ENCODE measurements at regions not wholly inside any gene's neighbourhood (a gene's known extent, or its start where the extent isn't known, plus 50 kb on each side); places are given as distances from the start of the nearest gene placed in this dataset.
"Not testable (repeated sequence)": the region's sequence is repeated elsewhere in the genome, so short reads cannot be mapped to it uniquely, and the experiment has no call there.

DNA sequence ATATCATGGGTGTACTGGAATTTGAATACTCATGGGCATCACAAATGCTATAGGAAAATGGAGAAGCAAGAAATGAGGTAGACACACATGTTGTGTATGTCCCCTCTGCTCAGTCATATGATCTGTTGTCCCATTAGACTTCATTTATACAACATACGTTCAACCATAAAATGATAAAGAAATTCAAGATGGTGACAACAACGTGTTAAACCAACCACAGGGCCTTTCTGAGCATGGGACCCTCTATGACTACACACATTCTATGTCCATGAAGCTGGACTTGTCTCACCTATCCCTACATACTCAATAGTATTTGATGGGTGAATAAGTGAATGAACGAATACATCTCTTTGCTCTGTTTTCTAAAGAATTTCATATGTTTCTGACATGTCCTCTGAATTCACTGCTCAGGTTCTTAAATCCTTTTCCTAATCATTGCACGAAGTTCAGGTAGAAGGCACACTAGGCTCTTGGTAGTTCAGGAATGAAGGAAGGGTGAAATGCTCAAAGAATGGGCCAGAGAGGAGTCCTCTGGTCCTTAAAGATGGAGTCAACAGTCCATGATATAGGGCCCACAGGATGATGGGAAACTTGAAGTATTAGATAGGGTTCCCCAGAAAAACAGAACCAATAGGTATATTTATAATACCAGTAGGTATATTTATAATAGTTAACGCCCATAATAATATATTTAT is 105.7 kb upstream of the PPM1H start:
- DNase-seq (ENCODE audit: low read depth, low spot score): no peak

GRCh38 chr12:63038713-63039100 is 103.8 kb upstream of the PPM1H start:
- no peak for DNase-seq (ENCODE audit: low read depth, low spot score)

- no peak for DNase-seq (ENCODE audit: low read depth, low spot score)
These were observed 103.1 kb upstream of the PPM1H start for GRCh38 chr12:63037746-63038712.

DNA sequence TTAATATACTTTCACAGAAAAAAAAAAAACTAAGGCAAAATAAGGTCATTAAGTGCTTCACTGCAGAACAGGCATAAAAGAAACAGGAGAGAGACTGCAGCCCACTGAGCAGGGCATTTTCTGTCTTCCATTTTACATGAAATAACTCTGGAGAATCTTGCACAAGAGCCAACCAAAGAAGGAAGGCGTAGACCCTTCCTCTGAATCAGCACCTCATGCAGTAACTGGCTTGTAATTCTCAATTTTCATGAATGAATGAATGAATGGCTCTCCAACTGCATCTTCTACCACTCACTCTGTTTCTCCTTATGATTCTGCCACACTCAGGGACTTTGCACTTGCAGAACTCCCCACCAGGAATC is 102.0 kb upstream of the PPM1H start:
- DNase-seq (ENCODE audit: low read depth, low spot score): no peak

DNA sequence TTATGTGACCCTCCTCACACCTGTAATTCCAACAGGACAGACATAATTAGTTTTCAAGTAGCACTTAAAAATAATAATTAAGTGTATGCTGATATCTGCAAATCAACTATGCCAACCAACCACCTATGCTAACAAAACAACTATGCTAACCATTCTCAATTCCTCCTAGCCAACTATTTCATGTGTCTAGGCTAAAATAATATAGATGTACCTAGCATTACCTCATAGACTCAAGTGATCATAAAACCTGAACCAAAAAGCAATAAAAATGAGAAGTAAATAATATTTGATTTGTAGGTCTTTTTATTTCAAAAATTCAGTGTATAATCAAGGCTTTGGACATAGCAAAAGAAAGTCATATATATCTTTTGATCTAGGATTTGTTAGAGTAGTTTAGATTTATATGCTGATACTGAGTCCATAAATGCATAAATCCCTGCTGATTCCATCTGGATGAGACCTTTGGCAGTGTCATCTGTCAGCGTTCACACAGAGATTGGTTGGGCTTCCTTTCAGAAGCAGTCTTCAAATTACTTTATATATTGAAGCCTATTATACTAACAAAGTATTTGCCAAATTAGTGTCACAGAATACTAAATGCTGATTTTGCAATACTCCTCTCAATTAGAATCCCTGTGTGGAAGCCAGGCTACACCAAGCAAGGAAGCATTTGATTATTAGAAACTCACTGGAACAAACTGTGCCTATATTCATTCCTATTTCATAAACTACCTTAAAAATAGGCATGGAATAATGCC is 101.4 kb upstream of the PPM1H start:
- DNase-seq (ENCODE audit: low read depth, low spot score): no peak

DNA sequence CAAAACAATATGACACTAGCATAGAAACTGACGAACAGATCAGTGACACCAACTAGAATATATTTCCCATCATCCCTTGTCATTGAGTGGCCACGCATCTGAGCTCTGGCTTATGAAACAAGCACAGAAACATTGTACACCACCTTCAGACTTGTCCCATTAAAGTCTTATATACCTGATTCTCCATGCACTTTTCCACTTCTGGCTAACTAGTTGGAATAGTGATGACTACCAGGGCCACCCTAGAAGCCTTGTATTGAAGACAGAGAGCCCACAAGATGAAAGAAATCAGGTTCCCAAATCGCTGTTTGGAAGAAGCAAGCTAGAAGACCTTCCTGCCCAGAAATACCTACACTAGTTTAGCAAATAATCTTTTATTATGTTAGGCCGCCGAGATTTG is 99.7 kb upstream of the PPM1H start:
- DNase-seq (ENCODE audit: low read depth, low spot score): no peak

DNA sequence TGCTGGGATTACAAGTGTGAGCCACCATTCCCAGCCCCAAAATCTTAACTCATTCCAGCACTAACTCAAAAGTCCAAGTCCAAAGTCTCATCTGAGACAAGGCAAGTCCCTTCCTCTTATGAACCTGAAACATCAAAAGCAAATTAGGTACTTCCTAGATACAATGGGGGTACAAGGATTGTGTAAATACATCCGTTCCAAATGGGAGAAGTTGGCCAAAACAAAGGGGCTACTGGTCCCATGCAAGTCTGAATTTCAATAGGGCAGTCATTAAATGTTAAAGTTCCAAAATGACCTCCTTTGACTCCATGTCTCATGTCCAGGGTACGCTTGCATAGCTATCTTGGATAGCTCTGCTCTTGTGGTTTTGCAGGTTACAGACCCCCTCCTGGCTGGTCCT is 94.7 kb upstream of the PPM1H start:
- no peak for DNase-seq (ENCODE audit: low read depth, low spot score)

- no peak for DNase-seq (ENCODE audit: low read depth, low spot score)
These were observed 94.0 kb upstream of the PPM1H start for GRCh38 chr12:63028951-63029350.

DNA sequence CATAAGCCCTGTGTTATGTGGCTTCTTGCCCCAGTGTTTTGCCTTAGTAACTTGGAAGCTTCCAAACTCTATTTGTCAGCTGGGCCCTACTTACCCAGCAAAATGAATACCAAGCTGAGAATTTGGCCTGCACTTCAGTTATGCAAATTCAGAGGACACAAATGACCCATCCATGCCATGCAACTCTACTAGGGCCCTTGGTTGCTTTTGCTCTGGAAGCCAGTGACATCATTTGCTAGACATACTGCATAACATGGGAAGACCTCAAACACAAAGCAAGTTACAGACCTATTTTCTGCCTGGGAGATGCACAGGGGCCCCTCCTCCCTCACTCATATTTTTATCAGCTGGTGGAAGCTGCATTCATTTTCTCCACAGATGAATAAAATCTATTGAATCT is 90.2 kb upstream of the PPM1H start:
- DNase-seq (ENCODE audit: low read depth, low spot score): no peak

DNA sequence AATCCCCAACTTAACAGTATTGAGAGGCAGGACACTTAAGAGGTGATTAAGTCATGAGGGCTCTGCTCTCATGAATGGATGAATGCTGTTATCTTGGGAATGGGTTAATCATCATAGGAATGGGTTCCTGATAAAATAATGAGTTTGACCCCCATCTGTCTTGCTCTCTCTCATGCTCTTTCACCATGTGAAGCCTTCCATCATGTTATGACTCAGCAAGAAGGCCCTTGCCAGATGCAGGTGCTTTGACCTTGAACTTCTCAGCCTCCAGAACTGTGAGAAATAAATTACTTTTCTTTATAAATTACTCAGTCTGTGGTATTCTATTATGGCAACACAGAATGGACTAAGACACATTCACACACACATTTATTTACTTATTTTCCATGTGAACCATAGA is 89.0 kb upstream of the PPM1H start:
- DNase-seq (ENCODE audit: low read depth, low spot score): no peak

DNA sequence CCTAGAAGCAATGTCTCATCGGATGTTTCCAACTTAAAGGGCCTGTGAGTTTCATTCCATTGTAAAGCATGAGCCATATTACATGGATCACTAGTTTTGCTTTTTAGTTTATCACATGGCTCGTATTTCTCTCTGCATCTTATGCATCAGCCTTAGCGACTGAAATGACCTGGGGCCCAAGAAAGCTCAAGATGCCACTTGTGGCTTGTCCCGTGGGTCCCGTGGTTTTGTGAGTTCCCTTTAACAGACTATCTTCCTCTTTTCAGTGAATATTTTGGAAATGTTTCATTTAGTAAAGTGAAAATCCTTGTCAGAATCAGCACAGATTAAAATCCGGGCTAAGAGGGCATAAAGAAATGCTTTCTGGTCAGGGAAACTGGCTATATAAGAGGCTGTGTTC is 86.2 kb upstream of the PPM1H start:
- no peak for DNase-seq (ENCODE audit: low read depth, low spot score)

GRCh38 chr12:63020269-63020668 is 85.3 kb upstream of the PPM1H start:
- no peak for DNase-seq (ENCODE audit: low read depth, low spot score)

GRCh38 chr12:63018273-63018672 is 83.3 kb upstream of the PPM1H start:
- DNase-seq (ENCODE audit: low read depth, low spot score): no peak

GRCh38 chr12:63013302-63013701 is 78.4 kb upstream of the PPM1H start:
- DNase-seq (ENCODE audit: low read depth, low spot score): no peak

DNA sequence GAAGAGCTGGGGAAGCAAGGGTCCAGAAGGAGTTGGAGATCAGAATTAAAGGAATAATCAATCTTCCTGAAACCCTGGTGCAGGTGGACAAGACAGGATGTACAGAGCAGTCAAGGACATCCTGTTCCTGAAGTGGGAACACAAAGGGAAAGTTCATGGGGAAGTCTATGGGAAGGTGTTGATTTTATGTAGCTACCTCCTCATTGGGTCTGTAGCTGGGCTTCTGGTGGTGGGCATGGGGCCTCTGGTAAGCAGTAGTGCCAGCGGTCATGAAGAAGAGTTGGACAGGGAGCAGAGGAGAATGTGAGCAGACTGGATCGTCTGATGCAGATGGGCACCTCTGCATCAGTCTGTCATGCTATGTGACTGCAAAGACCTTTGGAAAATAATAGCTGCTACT is 75.7 kb upstream of the PPM1H start:
- DNase-seq (ENCODE audit: low read depth, low spot score): no peak

DNA sequence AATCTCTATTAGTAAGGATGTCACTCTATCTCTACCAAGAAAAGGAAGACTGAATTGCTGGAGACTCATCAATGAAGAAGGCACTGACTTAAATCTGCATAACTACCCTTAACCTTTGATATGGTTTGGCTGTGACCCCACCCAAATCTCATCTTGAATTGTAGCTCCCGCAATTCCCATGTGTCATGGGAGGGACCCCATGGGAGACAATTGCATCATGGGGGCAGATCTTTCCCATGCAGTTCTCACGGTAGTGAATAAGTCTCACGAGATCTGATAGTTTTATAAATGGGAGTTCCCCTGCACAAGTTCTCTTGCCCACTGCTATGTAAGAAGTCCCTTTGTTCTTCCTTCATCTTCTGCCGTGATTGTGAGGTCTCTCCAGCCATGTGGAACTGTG is 73.4 kb upstream of the PPM1H start:
- DNase-seq (ENCODE audit: low read depth, low spot score): no peak

GRCh38 chr12:63007726-63008125 is 72.8 kb upstream of the PPM1H start:
- DNase-seq (ENCODE audit: low read depth, low spot score): no peak

GRCh38 chr12:63006536-63006935 is 71.6 kb upstream of the PPM1H start:
- no peak for DNase-seq (ENCODE audit: low read depth, low spot score)

- no peak for DNase-seq (ENCODE audit: low read depth, low spot score)
These were observed 70.4 kb upstream of the PPM1H start for GRCh38 chr12:63005382-63005781.

DNA sequence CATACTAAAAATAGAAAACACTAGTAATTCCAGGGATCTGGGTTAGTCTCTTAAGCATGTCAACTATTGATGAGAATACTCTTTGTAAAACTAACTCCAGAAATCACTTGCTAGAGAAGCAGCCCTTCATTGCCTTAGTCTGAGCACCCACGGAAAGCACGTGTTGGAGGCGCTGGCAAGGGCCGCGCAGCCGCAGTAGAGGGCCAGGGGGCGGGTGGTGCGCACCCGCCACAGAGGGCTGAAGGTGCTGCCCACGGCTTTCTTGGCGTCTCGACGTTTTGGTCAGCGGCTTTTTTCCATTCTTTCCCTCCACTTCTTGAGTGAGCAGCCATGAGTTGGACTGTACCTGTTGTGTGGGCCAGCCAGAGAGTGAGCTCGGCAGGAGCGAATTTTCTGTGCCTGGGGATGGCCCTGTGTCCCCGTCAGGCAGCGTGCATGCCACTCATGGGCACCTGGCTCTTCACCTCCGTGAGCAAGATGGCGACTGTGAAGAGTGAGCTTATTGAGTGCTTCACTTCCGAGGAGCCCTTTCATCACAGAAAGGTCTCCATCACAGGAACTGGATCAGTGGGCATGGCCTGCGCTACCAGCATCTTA is 68.4 kb upstream of the PPM1H start:
- no peak for DNase-seq (ENCODE audit: low read depth, low spot score)

DNA sequence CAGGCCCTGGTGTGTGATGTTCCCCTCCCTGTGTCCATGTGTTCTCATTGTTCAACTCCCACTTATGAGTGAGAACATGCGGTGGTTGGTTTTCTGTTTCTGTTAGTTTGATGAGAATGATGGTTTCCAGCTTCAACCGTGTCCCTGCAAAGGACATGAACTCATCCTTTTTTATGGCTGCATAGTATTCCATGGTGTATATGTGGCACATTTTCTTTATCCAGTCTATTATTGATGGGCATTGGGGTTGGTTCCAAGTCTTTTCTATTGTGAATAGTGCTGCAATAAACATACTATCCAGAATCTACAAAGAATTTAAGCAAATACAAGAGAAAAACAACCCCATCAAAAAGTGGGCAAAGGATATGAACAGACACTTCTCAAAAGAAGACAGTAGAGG is 67.1 kb upstream of the PPM1H start:
- DNase-seq (ENCODE audit: low read depth, low spot score): not testable (repeated sequence)

DNA sequence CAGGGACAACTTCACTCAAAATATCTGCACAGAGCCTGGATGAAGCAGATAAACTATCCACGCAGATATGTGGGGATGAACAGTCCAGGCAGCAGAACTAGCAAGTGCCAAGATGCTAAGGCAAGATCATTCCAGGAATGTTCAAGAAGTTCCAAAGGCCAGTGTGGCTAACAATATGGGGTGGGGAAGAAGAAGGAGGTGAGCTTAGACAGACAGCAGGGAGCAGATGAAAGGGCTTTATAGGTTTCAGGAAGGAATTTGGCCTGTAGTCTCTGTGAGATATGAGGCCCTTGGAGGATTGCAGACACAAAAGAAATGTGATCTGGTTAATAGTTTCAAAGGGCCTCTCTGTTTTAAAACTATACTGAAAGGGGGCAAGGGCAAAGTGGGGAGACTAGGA is 63.5 kb upstream of the PPM1H start:
- DNase-seq (ENCODE audit: low read depth, low spot score): no peak

Data from smooth muscle cell of the brain vasculature (primary cell).